GM18861 (cell line): ENCODE measurements at regions not wholly inside any gene's neighbourhood (a gene's known extent, or its start where the extent isn't known, plus 50 kb on each side); places are given as distances from the start of the nearest gene placed in this dataset.
"Not testable (repeated sequence)": the region's sequence is repeated elsewhere in the genome, so short reads cannot be mapped to it uniquely, and the experiment has no call there.

Experiments
- ATAC-seq: cut with Tn5 transposase; IDR thresholded peaks from one replicate; pipeline ENCODE4 v1.9.1; 2021; ENCODE audit not compliant: unreplicated experiment

DNA sequence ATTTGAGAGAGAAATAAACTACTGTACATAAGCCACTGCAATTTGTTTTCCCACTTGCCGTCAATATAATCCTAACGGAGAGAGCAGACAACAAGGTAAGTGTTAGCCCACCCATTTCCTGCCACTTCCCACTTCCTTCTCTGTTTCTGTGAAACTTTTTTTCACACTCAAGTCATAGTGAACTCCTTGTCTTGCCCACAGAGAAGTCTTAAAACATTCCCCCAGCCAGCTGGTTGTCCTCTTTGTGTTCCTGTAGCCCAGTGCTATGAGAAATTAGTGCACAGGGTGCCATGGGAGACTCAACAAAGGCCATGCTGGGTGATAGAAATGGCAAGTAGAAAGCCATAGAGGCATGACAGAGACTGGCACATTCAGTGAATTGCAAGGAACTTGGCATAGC lies 208.6 kb downstream of the BLID start:
- ATAC-seq, result no peak

DNA sequence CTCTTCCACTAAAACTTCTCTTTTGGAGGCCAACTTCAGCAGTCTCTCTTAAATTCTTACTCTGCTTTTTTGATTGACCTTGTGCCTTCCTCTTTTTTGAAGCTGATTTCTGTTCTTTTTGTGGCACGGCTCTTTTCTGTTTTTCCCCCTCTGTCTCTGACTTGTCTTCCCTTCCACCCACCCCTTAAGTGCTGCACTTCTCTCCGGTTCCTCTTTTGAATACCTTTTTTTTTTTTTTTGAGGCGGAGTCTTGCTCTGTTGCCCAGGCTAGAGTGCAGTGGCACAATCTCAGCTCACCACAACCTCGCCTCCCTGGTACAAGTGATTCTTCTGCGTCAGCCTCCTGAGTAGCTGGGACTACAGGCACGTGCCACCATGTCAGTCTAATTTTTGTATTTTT lies 211.9 kb downstream of the BLID start:
- no peak for ATAC-seq

DNA sequence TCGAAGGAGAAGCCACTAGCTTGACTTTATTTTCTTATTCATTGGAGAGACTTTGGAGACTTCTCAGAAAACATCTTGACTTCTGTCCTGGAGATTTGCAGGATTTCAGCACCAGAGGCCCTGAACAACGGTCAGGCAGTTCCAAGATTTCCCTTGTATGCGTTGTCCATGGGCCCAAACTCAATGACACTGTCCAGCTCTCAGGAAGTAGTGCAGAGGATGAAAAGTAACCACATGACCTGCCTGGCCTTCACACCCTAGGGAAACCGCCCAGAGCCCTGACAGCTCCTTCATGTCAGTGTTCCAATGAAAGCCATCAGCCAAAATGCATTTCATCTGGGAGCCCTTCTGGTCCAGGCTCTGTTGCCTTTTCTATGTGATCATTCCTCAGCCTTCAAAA lies 214.1 kb downstream of the BLID start:
- ATAC-seq, result no peak

DNA sequence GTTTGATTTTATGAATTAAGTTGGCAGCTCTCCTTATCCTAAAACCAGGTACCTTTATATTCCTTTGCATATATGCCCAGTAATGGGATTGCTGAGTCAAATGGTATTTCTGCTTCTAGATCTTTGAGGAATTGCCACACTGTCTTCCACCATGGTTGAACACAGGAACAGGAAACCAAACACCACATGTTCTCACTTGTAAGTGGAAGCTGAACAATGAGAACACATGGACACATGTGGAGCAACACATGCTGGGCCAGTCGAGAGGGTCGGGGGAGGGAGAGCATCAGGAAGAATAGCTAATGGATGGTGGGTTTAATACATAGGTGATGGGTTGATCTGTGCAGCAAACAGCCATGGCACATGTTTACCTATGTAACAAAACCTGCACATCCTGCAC lies 214.6 kb downstream of the BLID start:
- not testable (repeated sequence) for ATAC-seq

DNA sequence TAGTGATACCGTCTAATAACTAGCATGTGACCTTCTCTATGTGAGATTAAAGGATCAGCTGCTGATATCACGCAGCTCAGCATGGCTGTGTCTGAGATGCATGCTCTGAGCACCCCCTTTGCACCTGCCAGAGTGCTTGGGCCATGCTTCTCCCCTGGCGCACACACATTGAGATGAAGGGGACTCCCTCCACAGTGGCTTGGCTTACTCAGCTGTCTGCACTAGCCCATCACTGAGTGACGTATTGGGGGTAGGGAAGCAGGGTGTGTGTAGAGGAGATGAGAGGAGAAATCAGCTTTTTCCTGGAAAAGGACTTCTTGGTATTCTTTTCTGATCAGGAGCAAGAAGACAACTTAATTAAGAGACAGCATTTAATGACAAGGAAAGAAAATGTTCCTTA lies 216.5 kb downstream of the BLID start:
- no peak for ATAC-seq

DNA sequence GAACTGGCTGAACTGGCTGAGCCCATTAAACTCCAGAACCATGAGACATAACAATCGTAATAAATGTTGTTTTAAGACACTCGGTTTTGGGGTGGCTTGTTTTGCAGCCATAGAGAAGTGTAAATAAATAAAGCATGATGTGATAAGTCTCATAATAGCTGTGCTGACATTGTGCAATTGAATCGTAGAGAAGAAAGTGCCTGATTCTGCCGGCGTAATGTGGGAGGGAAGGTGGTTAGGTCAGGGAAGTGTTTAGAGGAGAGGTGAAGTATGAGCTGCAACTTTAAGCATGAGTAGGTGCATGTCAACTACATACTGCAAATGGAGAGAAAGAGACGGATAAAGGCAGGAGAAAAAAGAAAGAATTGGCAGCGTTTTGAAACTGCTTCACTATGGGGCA lies 217.1 kb downstream of the BLID start:
- no peak for ATAC-seq

DNA sequence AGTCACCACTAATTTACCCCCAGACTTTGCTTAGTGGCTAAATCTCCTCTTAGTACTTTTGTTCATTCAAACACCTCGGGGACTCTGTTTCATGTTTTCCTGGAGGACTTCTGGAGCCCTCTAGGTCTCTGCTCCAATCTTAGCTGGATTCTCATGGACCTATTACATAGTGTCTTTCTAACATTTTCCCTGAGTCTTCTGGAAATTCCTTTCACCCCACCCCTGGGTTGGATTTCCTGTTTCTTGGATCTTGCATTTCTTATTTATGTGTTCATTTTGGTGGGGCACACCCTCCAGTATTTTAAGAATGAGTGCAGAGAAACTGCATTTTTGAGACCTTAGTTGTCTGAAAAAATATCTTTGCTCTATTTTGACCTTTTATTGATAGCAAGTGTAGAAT lies 220.1 kb downstream of the BLID start:
- ATAC-seq, result no peak

DNA sequence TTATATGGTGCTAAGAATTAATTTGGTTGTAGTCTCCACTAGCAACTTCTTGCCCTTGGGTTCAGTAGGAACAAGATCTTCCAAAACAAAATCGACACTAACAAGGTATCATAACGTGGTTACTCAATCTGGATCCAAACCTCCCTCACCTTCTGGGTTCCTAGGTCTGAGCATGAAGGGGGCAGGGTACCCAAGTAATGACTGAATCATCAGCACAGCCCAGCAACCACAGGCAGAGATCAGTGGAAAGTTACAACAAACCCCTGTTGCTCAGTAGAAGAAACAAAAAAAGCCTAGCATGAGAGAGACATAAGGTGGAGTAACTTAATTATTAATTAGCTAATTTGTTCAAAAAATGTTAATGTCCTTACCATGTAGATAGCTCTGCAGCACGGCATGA lies 221.4 kb downstream of the BLID start:
- no peak for ATAC-seq

DNA sequence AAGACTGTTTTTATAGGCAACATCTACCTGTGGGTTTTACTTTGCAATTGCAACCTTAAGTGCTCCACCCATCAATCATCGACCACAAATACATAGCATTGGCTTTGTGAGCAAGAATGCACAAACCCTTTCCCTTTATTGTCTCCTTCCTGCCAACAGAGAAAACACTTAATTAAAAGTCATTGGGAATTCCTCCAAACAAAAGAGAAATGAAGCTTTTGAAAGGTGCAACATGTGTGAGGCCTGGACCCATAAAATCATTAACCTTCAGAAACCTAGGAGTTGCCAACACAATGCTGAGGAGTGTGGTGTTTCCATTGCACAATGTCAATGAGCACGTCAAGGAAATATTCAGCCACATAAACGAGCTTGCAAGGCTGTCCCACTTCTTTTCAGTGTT lies 223.2 kb downstream of the BLID start:
- no peak for ATAC-seq

DNA sequence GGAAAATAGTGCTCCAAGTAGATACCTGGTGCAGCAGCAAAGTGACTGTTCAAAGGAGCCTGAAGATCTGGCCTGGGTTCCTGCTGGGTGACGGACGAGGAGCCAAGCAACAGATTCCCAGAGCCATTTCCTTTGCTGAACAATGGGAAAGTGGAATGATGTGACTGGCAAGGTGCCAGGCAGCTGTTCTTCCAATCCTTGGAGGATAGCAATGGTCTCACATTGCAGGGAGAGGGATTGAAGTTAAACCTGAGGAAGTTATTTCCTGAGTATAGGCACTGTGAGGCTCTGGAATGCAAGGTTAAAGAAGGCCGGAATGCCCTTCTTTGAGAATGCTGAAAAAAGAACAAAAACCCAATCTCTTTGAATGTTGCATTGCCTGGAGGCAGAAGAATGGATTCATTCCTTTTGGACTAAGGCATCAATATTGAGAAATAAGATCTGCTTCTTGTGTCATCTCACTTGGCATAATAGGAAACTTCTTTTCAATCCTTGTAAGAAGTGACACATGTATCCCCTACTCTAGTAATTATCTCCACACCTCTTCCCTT lies 223.8 kb downstream of the BLID start:
- ATAC-seq, result no peak

DNA sequence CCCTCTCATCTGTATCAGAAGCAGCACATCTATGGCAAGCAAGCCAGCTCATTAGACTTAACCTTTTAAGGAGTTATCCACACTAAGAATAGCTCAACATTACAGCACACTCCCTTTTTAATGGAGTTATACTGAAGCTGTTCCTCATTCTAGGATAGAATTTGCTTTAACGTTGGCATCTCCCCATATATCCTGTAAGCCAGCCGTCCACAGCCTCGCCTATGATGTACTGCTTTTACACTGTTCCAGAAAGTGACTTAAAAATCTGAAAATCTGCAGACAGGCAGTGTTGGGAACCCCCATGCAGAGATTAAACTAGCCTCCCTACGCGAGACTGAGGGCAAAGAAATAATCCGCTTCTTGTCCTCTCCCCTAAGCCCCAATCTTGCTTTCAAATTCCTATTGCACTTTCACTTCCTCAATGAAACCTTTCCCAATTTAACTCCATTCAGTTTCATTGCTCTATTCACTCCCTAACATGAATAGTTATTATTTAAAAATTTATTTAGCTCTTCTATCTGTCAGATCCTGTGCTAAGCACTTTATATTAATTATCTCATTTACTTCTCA lies 225.0 kb downstream of the BLID start:
- no peak for ATAC-seq

DNA sequence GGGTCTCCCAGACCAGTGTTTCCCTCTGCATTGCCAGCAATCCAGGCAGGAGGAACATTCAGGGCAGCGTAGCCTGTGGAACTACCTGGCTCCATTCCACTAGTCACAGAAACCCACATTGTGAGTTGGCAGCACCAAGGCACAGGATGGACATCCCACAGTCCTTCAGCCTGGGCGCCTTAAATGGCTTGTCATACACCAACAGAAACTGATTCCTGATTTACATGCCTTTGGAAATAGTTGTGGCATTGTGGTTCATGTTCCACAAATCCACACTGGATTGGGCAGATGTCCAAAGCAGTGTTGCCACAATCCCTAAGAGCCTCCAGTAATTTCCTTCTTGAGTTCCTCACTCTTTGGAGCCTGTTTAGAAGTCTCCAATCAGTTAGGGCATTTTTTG lies 225.6 kb downstream of the BLID start:
- ATAC-seq, result no peak

DNA sequence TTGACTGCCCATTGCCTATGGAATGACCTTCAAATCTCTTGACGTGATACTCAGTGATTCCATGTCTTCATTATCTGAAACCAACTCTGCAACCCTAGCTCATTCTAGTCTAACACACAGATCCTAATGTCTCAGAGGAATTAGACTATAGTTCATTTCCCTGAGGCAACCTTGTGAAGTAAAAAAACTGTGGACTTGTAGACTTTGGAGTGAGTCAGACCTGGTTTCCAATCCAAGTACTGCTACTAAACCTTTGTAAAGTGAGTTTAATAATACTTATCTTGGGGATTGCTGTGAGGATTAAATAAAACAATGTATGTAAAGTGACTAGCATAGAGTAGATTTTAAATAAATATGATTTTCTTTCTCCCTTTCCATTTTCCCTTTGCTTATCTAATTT lies 226.1 kb downstream of the BLID start:
- no peak for ATAC-seq

DNA sequence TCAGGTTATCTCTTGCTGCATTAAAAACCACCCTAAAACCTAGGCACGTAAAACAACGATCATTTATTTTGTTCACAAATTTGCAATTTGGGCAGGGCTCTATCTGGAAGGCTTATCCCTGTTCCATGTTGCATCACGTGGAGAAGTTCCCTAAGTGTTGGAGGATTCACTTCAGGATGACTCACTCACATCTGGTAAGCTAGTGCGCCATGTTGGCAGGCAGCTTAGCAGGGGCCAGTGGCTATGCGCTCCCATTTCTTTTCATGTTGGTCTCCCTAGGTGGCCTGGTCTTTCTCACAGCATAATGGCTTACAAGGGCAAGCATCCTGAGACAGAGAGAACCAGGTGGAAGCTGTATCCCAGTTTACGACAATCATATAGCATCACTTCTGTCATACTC lies 226.8 kb downstream of the BLID start:
- ATAC-seq, result no peak

DNA sequence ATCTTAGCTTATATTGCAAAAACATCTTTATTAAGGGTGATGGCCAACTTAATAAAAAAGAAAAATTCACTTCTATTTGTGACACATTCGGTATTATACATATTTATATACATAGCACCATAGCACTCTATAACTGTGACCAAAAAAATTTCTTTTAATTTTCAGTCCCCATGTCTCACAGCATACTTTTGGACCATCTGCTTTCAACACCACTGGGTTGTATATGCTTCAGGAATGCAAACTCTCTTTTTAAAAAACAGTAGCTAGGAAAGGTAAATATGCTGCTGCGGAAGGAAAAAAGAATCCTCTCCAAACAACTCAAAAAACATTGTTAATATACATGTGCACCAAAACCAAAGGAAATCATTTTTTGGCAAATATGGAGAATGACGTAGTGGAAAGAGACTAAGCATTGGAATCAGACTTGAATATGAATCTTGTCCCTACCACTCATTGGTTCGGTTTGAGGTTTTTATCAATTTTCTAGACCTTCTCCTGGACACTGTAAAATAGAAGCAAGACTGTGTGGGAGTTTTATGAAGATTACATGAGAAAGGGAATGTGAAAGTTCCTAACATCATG lies 227.9 kb downstream of the BLID start:
- ATAC-seq, result no peak

DNA sequence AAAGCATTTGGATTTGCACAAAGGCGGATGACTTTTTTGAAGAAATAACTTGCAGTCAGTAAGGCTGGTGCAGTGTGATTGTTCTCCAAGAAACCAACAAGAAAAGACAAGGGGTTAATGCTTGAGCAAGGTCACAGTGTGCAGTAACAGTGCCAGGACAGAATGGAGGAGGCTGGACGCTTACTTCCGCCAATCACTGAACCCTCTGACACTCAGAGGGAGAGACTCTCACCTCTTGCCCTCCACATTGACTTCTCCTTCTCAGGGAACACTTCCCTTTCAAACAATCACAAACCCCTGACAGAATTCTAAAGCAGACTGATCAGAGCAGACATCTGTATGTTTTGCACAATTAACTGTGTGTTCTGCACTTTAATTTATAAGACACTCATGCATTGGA lies 228.4 kb downstream of the BLID start:
- no peak for ATAC-seq

DNA sequence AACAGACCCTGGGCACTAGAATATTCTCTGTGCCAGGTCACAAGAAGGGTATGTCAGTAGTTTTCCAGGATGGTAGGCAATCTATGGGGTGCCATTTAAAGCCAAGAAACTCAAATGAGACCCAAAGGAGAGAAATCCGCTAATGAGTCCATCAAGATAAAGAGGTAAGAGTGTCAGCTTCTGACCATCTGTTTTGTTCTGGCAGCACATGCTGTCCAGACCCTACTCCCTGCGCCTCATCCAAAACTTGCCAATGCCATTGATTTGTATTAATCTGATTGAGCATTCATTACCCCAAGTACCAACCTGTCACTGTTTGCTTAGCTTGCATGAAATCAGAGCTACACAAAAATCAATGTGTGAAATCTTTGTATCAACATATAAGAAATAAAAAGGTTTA lies 229.0 kb downstream of the BLID start:
- no peak for ATAC-seq

DNA sequence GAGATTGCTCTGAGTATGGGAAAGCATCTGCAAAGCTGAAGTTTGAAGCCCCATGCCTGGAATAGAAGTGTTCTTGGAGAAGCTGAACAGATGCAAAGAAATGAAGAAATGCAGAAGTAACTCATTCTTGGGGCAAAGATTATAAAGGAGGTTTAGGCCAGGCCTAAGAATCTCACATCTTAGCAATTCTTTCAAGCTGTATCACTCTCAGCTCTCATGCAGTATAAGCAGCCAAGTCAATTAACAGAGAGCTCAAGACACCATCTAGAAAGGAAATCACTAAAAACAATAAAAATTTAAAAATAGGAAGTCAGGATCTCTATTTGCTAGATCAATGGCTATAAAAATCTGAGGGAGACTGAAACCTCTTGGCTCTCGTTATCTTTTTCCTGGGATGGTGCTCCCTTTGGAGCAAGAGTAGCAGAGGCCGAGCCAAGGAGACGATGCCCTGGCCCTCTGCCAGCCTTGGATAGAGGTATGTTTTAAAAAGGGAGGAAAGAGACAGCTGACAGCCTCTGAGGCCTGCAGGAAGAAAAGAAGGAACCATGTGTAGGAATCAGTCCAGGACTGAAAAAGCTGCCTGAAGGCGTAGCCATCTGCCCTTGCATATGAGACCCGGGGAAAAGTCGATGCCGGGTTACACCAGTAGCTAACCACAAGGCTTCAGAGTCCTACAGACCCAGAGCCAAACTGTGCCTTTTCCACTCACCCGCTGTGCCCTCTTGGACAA lies 229.8 kb downstream of the BLID start:
- ATAC-seq, result no peak

DNA sequence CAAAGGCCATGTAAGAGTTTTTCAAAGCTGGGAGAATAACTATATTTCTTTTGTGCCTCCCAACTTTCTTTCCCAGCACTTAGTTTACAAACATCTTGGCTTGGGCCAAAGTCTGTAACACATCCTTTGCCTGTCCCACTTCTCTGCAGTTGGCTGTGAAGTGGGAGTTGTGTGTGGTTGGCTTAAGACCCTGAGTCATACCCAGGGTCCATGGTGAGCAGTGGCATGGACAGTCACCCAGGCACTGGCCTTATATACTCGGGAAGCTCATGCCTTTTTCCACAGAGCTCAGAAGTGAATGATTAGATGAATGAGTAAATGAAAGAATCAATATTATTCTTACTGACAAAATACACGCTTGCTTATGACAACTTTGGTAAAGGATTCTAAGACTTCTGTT lies 231.4 kb downstream of the BLID start:
- no peak for ATAC-seq

DNA sequence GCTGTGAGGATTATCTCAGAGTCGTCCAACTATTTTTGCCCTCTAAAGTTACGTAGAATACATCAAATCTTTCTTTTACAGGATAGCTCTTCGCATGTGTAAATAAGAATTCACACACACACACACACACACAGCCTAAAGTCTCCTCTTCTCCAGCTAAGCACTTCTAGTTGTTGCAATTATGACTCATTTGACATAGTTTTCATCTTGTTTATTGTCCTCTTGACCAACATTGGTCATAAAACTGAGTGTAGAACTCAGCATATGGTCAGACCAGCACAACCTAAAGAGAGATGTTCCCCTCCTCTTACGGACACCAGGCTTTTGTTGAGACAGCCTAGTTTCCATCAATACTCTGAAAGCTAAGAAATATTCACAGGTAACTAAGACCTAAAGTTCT lies 234.2 kb downstream of the BLID start:
- no peak for ATAC-seq

DNA sequence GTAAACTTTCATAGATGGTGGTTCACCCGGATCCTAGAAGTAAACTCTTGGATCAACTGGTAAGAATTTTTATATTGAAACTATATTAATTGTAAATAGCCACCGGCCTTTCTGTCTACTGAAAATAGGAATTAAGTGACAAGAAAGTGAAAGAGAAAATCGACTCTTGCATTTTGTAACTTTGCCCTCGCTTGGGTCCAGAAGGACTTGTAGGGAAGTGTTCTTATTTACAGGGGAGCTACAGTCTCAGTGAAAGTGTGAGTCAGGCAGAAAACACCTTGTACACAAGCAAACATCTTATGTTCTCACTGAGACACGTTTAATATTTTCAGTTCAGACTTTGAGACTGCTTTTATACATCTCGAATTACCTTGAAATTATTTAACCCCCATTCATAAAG lies 238.9 kb downstream of the BLID start:
- no peak for ATAC-seq

DNA sequence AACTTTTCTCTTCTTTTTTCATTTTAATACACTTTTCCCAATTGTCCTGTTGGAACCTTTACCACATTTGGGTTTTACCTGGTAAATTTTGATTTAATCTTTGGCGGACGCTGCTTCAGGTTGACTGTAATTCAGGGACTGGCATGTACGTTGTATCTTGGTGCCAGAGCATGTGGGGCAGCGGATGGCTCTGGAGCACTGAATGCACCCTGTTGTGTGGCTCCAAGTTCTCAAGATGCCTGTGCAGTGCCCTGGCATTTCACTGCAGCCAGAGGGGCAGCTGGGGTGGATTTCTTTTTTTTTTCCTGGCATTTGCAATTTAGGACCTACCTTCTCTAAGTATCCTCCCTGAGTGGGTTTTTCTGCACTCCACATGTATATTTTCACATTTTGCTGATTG lies 242.2 kb downstream of the BLID start:
- ATAC-seq, result no peak

DNA sequence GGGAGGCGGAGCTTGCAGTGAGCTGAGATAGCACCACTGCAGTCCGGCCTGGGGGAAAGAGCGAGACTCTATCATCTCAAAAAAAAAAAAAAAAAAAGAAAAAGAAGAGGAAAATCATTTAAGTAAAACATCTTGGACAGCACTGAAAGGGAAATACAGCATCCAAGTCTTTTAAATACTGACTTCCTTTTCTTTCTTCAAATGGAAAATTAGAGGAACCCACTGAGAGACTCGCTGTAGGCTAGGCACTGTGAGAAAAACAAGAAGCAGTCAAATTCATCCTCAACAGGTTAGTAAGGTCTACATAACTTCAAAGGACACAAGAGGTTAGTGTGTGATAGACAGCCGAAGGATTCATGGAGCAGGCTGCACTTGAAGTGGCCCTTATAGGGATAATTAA lies 243.7 kb downstream of the BLID start:
- no peak for ATAC-seq
